GM19043 (cell line): ENCODE measurements at regions not wholly inside any gene's neighbourhood (a gene's known extent, or its start where the extent isn't known, plus 50 kb on each side); places are given as distances from the start of the nearest gene placed in this dataset.
A peak's percentile ranks its signal among the peaks of the same experiment; 100 is the strongest.
"Not testable (repeated sequence)": the region's sequence is repeated elsewhere in the genome, so short reads cannot be mapped to it uniquely, and the experiment has no call there.

Source experiments
- ATAC-seq: cut with Tn5 transposase; IDR thresholded peaks from one replicate; pipeline ENCODE4 v1.9.1; 2021; ENCODE audit warnings: low read depth; ENCODE audit not compliant: unreplicated experiment

DNA sequence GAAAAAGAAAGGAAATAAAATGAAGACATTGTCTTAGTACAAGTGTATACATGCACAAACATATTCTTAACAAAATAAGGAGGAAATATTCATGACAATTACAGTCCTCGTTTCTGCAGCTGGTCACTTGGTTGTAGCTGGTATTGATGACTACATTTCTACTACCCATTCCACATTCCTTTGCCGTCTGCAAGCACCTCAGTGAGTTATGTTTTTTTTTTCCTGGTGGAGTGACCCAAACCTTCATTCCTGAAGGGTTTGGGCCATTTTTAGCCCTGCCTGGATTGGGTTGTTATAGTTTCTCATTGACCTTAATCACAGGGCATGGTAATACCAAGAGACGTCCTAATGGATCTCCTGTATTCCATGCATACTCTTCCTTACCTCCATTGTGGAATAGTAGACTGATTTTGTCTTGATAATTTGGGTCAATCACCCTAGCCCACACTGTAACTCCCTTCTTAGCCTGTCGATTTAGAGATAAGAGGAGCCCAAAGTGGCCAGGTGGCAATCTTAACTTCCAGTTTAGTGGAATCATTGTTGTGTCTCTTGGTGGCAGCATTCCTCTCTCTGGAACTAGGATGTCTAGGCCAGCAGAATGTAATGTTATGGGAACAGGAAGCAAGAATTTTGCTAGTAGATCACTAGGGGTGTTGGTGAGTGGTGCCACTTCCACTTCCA lies 86.4 kb upstream of the LCORL start:
- not testable (repeated sequence) for ATAC-seq

DNA sequence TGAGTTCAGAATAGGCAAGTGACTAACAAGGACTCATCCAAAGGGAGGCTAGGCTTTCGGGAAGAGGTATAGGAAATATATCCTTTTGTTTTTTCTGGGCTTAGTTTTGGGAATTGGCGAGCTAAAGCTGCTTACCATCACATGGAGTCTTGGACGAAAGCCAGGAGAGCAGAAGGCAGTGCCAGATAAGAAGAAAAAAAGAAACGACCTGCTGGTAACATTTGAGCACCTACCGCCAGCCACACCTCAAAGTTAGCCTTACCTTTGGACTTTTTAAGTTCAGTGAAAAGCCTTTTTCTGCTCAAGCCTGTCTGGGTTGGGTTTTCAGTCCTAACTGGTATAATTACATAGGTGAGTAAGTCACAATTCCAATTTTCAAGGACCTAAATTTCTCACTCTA lies 85.1 kb upstream of the LCORL start:
- ATAC-seq: no peak

DNA sequence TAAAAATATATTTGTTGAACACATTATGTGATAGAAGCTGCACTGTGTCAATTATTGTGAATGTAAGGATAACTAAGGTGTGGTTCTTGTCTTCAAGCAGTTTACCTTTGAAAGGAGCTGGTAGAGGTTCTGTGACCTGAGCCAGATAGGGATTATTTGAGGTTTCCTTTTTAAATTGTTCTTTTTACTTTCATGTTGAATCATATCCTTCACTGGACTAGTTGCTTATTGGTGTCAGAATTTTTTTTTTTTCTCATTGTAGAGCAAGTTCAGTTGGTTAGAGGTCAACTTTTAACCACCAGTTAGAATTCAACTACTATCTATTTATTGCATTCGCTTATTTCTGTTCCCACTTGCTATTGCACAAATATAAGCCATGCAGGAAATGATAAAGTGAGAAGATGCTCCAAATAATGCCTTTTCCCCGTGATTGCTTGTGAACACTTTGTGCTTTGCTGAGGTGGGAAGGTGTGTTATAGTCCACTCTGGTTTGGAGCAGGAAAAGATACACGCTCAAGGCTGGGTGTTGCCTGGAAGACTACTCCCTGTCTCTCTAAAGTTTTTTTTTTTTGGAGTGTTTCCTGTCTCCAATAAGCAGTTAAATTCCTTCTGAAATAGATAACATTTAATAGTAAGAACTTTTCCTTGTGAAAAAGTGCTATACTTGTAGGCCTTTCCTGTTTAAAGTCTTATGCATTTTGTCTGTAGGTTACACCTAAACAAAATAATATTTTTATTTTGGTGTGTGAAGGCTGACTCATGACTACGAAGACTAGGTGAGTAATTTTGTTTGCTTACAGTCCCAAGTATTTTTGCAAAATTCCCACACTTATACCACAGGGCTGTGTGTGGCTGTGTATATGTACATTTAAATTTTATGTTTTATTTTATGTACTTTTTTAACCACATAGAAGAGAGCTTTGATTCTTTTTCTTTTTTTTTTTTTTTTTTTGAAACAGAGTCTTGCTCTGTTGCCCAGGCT lies 83.8 kb upstream of the LCORL start:
- peak; percentile 77 for ATAC-seq

DNA sequence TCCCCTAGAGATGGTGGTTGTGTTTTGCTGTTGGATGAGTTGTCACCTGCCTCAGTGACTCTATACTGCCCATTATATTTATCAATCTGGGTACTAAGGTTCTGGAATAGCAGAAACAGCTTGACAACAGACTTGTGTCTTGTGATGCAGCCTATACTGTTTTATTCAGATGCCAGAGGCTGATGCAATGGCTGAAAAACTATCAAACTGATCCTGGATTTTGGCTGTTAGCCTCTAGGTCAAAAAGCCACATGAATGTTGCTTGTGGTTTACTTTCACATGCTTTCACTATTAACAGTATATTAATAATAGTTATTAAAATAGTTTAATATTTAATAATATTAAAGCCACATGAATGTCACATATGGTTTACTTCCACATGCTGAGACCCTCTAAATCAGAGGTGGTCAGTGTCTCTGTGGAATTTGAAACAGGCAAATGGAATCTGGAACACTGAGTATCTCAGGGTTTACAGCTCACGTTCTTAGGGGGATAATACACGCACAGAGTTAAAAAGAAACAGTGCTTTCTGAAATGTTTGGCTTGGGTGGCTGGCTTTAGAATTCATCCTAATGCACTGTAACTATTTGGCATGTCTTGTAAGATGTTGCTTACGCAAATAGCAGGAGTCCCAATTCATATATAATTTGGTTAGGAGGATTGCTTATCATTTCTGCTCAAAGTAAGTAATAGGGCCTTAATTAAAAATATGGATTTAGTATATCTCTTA lies 82.5 kb upstream of the LCORL start:
- ATAC-seq: no peak

DNA sequence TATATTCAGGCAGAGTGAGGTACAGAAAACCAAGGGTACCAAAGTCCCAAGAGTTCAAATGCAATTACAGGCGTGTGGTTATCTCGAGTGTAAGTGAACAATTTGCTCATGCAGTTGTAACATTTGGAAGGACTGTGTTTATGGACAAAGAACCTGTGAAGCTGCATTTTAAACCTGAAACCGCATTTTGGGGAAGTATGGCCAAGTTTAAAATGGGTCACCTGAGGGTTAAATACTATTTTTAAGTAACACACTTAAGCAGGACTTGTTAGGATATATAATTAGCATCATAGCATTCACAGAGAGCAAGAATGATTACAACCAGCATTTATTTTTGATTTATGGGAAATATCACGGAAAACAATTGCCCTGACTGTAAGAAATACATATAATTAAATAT lies 79.1 kb upstream of the LCORL start:
- ATAC-seq: no peak

DNA sequence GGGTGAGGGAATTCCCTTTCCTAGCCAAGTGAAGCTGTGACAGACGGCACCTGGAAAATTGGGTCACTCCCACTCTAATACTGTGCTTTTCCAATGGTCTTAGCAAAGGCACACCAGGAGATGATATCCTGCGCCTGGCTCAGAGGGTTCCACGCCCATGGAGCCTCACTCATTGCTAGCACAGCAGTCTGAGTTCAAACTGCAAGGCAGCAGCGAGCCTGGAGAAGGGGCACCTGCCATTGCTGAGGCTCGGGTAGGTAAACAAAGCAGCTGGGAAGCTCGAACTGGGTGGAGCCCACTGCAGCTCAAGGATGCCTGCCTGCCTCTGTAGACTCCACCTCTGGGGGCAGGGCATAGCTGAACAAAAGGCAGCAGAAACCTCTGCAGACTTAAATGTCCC lies 68.9 kb upstream of the LCORL start:
- ATAC-seq: not testable (repeated sequence)

DNA sequence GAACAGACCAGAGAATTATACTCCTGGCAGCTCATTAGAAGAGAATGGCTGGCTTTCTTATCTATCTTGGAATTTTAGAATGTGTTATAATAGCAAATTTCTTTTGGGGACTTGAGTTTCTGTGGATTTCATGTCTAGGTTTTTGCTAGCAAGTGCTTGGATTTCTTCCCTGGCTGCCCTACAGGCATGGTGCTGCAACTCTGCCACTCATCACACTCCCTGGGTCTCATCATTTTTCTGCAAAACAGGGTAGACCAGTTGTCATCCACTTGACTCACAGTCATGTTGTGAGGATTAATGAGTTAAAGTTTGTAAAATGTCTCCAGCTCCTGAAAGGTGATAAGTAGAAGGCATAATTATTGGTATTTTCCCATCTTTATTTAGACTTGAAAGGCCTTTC lies 60.7 kb upstream of the LCORL start:
- no peak for ATAC-seq

DNA sequence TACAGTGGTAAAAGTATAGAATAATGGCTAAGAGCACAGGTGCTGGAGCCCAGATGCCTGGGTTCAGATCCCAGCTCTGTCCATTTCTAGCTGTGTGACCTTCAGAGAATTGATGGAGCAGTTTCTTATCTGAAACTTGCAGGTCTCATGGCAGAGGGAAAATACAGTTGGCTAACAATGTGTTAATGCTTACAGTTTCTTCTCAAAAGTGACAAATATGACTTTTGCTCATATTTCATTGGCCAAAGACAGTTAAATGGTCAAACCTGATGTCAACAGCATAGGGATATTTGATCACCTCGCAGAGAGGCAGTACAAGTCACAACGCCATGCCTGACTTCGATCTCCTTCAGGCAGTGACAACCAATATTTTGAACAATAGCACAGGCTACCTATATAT lies 60.2 kb upstream of the LCORL start:
- ATAC-seq: no peak

DNA sequence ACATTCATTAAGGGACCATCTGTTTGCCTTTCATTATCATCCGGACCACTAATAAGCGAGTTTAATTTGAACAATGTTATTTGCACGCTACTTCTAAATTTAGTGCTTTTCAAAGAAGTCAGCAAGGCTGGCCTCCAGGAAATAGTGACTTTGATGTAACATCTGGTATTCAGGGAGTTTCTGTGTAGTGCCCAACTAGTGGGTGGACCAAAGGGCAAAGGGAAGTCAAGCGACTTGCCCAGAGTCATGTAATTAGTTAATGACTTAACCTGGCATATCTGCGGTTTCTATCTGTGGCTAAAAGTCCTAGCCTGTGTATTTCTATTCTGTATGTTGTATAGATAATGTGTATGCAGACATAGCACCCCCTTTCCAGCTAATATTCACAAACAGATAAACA lies 56.3 kb upstream of the LCORL start:
- no peak for ATAC-seq

DNA sequence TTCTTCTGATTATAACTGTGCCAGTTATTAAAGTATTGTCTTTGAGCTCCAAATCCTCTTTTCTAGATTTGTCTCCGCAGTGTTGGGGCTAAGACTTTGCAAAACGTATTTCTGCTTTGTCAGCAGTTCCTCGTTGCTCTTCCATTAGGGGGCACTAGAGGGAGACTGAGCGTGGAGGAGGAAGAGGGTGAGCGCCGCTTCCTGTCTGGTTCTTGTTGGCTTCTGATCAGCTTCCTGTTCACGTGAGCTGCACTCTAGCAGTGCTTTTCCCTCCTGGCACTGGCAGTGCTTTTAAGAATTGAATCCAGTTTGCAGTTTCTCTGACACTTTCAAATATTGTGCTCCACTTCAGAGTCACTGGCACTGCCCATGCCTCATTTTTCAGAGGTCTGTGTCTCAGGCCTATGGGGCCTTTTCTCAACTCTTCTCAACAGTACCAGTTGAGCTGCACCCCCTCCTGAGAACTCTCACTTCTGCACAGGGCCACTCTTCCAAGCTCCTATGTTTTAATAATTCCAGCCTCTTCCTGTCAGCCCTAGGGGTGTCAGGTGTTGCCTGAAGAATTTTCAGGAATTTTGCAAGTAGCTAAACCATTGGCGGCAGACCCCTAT lies 54.4 kb upstream of the LCORL start:
- ATAC-seq: no peak

DNA sequence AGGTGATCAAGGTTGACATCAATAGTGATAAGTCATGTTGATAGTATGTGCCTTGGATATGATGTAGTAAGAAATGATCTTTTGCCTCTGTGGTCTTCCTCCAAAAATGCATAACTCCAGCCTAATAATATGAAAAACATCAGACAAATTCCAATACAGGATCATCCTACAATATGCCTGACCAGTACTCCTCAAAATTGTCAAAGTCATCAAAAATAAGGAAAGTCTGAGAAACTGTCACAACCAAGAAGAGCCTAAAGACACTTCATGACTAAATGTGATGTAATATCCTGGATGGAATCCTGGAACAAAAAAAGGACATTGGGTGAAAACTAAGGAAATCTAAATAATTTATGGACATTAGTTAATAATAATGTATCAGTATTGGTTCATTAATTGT lies 50.3 kb upstream of the LCORL start:
- ATAC-seq: no peak
